SU-DHL-6 (cell line): ENCODE measurements at regions not wholly inside any gene's neighbourhood (a gene's known extent, or its start where the extent isn't known, plus 50 kb on each side); places are given as distances from the start of the nearest gene placed in this dataset.

ENCODE experiments used
- H2AFZ ChIP-seq: fragments of 200-600 bp; sonication (generic); 2 replicates; pipeline ENCODE4 v1.6.1; 2014; ENCODE audit warnings: low read depth, mild to moderate bottlenecking, moderate library complexity, mixed read lengths, antibody characterized with exemption, low read length; ENCODE audit not compliant: severe bottlenecking
- H3F3A ChIP-seq: fragments of 200-600 bp; shearing (Covaris generic); 2 replicates; pipeline ENCODE4 v1.6.0; 2016; ENCODE audit warnings: antibody characterized with exemption, mild to moderate bottlenecking; ENCODE audit not compliant: insufficient read depth
- H3K27ac ChIP-seq: fragments of 200-600 bp; sonication (generic); 2 replicates; pipeline ENCODE4 v1.5.1; 2016; ENCODE audit warnings: low read depth, mild to moderate bottlenecking, low read length, moderate library complexity, mixed read lengths
- H3K27me3 ChIP-seq: fragments of 200-600 bp; sonication (generic), shearing (Covaris generic); 2 replicates; pipeline ENCODE4 v1.6.0; 2014; ENCODE audit warnings: mild to moderate bottlenecking, low read length
- H3K36me3 ChIP-seq: fragments of 200-600 bp; sonication (generic); 2 replicates; pipeline ENCODE4 v1.6.1; 2014; ENCODE audit warnings: mild to moderate bottlenecking, low read length, mixed read lengths
- H3K4me2 ChIP-seq: fragments of 300-600, 200-600 bp; shearing (Covaris generic), sonication (generic); 2 replicates; pipeline ENCODE4 v1.6.0; 2014; ENCODE audit warnings: low read length, low read depth, mild to moderate bottlenecking; ENCODE audit not compliant: poor library complexity, severe bottlenecking
- H3K4me3 ChIP-seq: fragments of 200-600 bp; sonication (generic); 2 replicates; pipeline ENCODE4 v1.5.1; 2014; ENCODE audit warnings: antibody characterized with exemption, low read length, mild to moderate bottlenecking, mixed read lengths; ENCODE audit not compliant: insufficient read depth, poor library complexity, severe bottlenecking
- H3K79me2 ChIP-seq: fragments of 200-600 bp; sonication (generic); 2 replicates; pipeline ENCODE4 v1.6.1; 2014; ENCODE audit warnings: mild to moderate bottlenecking, low read length, moderate library complexity; ENCODE audit not compliant: insufficient read depth
- H3K9ac ChIP-seq: fragments of 200-600 bp; sonication (generic); 2 replicates; pipeline ENCODE4 v1.7.0; 2014; ENCODE audit warnings: mild to moderate bottlenecking, low read length
- H3K9me2 ChIP-seq: fragments of 200-600 bp; sonication (generic); replicated peaks from 2 replicates; pipeline ENCODE4 v1.6.1; 2014; ENCODE audit warnings: low read length; ENCODE audit not compliant: insufficient read depth
- H3K9me3 ChIP-seq: fragments of 200-600 bp; sonication (generic); 2 replicates; pipeline ENCODE4 v1.6.1; 2014; ENCODE audit warnings: low read length, mixed read lengths; ENCODE audit not compliant: insufficient read depth
- H4K20me1 ChIP-seq: fragments of 200-600 bp; sonication (generic); 2 replicates; pipeline ENCODE4 v1.6.1; 2014; ENCODE audit warnings: low read depth, mild to moderate bottlenecking, antibody characterized with exemption, low read length, moderate library complexity, mixed read lengths
- EZH2phosphoT487 ChIP-seq: fragments of 200-600 bp; sonication (generic), shearing (Covaris generic); conservative IDR thresholded peaks from 2 replicates; pipeline ENCODE4 v1.6.1; 2018; ENCODE audit warnings: mild to moderate bottlenecking, antibody characterized with exemption, low read length, moderate library complexity, mixed read lengths
- TF ChIP-seq, protein P1 (sequence below): fragments of 200-600 bp; sonication (generic); IDR thresholded peaks from one replicate; pipeline ENCODE4 v1.5.1; 2017; ENCODE audit warnings: antibody characterized with exemption, mild to moderate bottlenecking, low read length, moderate library complexity; ENCODE audit not compliant: insufficient read depth, poor library complexity, severe bottlenecking

DNA sequence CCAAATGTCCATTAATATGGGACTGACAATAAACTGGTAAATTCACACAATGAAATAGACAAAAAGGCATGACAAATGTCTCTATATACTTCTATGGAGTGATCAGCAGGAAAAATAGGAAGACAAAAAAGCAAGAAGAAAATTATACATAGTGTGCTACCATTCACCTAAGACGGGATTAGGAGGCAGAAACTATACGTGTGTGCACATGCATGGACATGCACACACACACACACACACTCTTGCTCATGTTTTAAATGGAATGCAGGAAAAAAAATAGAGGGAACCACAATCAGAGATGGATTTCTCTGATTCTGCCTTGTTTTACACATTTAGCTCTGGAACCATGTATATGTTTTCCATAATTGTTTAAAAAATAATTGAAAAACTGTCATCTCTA is 119.0 kb downstream of the ZFAND4 start:
- TF ChIP-seq, protein P1, sequence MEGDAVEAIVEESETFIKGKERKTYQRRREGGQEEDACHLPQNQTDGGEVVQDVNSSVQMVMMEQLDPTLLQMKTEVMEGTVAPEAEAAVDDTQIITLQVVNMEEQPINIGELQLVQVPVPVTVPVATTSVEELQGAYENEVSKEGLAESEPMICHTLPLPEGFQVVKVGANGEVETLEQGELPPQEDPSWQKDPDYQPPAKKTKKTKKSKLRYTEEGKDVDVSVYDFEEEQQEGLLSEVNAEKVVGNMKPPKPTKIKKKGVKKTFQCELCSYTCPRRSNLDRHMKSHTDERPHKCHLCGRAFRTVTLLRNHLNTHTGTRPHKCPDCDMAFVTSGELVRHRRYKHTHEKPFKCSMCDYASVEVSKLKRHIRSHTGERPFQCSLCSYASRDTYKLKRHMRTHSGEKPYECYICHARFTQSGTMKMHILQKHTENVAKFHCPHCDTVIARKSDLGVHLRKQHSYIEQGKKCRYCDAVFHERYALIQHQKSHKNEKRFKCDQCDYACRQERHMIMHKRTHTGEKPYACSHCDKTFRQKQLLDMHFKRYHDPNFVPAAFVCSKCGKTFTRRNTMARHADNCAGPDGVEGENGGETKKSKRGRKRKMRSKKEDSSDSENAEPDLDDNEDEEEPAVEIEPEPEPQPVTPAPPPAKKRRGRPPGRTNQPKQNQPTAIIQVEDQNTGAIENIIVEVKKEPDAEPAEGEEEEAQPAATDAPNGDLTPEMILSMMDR: no peak
- TF ChIP-seq EZH2phosphoT487: no peak
- Histone ChIP-seq H3K9me2 (no peaks in the 10 kb centered on the region), H4K20me1 (no peaks in the 10 kb centered on the region), H3K4me2 (no peak overlapping the region), H3K27ac (no peak overlapping the region), H3F3A (peaks cover 11% of the 10 kb centered on the region; the same call in 1 of the 2 replicates), H2AFZ (no peak overlapping the region), H3K4me3 (no peak overlapping the region), H3K9me3 (no peaks in the 10 kb centered on the region), H3K9ac (no peak overlapping the region), H3K27me3 (no peaks in the 10 kb centered on the region), H3K79me2 (no peaks in the 10 kb centered on the region), H3K36me3 (no peaks in the 10 kb centered on the region)

DNA sequence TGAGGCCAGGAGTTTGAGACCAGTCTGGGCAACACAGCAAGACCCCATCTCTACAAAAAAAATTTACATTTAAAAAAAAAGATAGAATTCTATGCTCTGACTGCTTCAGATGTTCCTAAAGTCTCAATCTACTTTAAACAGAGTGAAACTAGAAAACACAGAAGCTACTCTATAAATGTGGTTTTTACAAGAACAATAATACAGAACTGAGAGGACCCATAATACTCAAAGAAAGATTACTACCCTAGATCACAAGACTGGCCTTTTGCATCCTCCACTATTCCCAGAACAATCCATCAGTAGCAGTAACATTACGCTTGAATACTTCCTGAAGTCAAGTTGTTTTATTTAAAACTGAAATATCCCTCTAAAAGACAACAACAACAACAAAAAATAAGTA is 119.4 kb downstream of the ZFAND4 start:
- no peak overlapping the region for H3K27ac ChIP-seq
- H4K20me1 ChIP-seq: no peaks in the 10 kb centered on the region
- H3K36me3 ChIP-seq: no peaks in the 10 kb centered on the region
- no peak overlapping the region for H3K4me3 ChIP-seq
- H3K9me2 ChIP-seq: no peaks in the 10 kb centered on the region
- H3K4me2 ChIP-seq: no peak overlapping the region
- H3F3A ChIP-seq: peaks cover 7% of the 10 kb centered on the region; the same call in 1 of the 2 replicates
- H3K9ac ChIP-seq: no peak overlapping the region
- TF ChIP-seq, protein P1: no peak
- TF ChIP-seq EZH2phosphoT487: no peak
- H3K27me3 ChIP-seq: no peaks in the 10 kb centered on the region
- no peaks in the 10 kb centered on the region for H3K79me2 ChIP-seq
- H2AFZ ChIP-seq: no peak overlapping the region
- no peaks in the 10 kb centered on the region for H3K9me3 ChIP-seq

DNA sequence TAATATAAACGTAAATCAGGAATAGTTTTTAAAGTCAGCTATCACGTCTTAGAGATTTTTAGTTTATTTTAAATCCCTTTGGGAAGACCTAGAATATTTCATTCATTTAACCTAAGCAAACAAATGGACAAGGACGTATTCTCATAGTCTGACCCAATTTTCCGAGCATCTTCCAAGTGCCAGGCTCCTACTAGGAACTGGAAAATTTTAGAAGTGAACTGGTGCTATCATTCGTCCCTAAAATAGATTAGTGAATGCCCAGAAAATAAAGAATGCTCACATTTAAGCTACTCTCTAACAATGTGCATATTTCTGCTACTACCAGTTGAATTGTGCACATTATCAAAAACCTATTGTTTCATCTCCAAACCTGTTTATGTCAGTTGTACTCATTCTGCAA is 120.1 kb downstream of the ZFAND4 start:
- Histone ChIP-seq H3K9me3 (no peaks in the 10 kb centered on the region), H3K27me3 (no peaks in the 10 kb centered on the region), H2AFZ (no peak overlapping the region), H4K20me1 (no peaks in the 10 kb centered on the region), H3K79me2 (no peaks in the 10 kb centered on the region), H3K9me2 (no peaks in the 10 kb centered on the region), H3F3A (0 out of 2 replicates have a peak, but pooled peaks cover 4% of the 10 kb centered on the region), H3K4me2 (no peak overlapping the region), H3K27ac (no peak overlapping the region), H3K9ac (no peak overlapping the region), H3K4me3 (no peak overlapping the region), H3K36me3 (no peaks in the 10 kb centered on the region)
- TF ChIP-seq EZH2phosphoT487: no peak
- TF ChIP-seq, protein P1: no peak
